Neural progenitor cell (in vitro differentiated cells): ENCODE measurements at regions not wholly inside any gene's neighbourhood (a gene's known extent, or its start where the extent isn't known, plus 50 kb on each side); places are given as distances from the start of the nearest gene placed in this dataset.

Experiments used
- DNase-seq: peaks from one replicate; pipeline ENCODE4 v3.0.0-alpha.2; 2016; ENCODE audit warnings: low spot score
- H2AFZ ChIP-seq: fragments of 200-600 bp; sonication (generic); replicated peaks from 2 replicates; pipeline ENCODE4 v1.6.1; 2016; ENCODE audit warnings: antibody characterized with exemption
- H3F3A ChIP-seq: fragments of 200-600 bp; sonication (generic); 2 replicates; pipeline ENCODE4 v1.6.1; 2016; ENCODE audit warnings: antibody characterized with exemption, low read depth
- H3K27ac ChIP-seq: fragments of 200-600 bp; sonication (generic); 2 replicates; pipeline ENCODE4 v1.5.1; 2016; ENCODE audit warnings: mild to moderate bottlenecking
- H3K27me3 ChIP-seq: fragments of 200-600 bp; sonication (generic); 2 replicates; pipeline ENCODE4 v1.6.1; 2016; ENCODE audit warnings: mild to moderate bottlenecking, moderate library complexity
- H3K36me3 ChIP-seq: fragments of 200-600 bp; sonication (generic); 2 replicates; pipeline ENCODE4 v1.5.1; 2016
- H3K4me1 ChIP-seq: fragments of 200-600 bp; sonication (generic); 2 replicates; pipeline ENCODE4 v1.6.1; 2016; ENCODE audit warnings: mixed run types
- H3K4me2 ChIP-seq: fragments of 200-600 bp; sonication (generic); 2 replicates; pipeline ENCODE4 v1.6.1; 2016
- H3K4me3 ChIP-seq: fragments of 200-600 bp; sonication (generic); 2 replicates; pipeline ENCODE4 v1.5.1; 2016
- H3K79me2 ChIP-seq: fragments of 200-600 bp; sonication (generic); 2 replicates; pipeline ENCODE4 v1.6.1; 2016; ENCODE audit warnings: low read depth
- H3K9ac ChIP-seq: fragments of 200-600 bp; sonication (generic); 2 replicates; pipeline ENCODE4 v1.6.1; 2016
- H3K9me3 ChIP-seq: fragments of 200-600 bp; sonication (generic); 2 replicates; pipeline ENCODE4 v1.5.1; 2016; ENCODE audit warnings: low read depth
- H4K20me1 ChIP-seq: fragments of 200-600 bp; sonication (generic); 2 replicates; pipeline ENCODE4 v1.6.1; 2016; ENCODE audit warnings: low read depth
- H3K27ac Mint-ChIP-seq: 3 replicates; pipeline ENCODE4 v1.8.0; 2021; ENCODE audit warnings: mixed read lengths
- H3K27me3 Mint-ChIP-seq: 2 replicates; pipeline ENCODE4 v1.8.0; 2022; ENCODE audit warnings: low read depth, mild to moderate bottlenecking, inconsistent platforms, moderate library complexity, mixed read lengths; ENCODE audit not compliant: insufficient read depth
- H3K36me3 Mint-ChIP-seq: 3 replicates; pipeline ENCODE4 v1.8.0; 2021; ENCODE audit warnings: mixed read lengths
- H3K4me1 Mint-ChIP-seq: 3 replicates; pipeline ENCODE4 v1.8.0; 2021; ENCODE audit warnings: mixed read lengths
- H3K4me3 Mint-ChIP-seq: 3 replicates; pipeline ENCODE4 v1.8.0; 2021; ENCODE audit warnings: mild to moderate bottlenecking, moderate library complexity, mixed read lengths
- H3K9me3 Mint-ChIP-seq: 3 replicates; pipeline ENCODE4 v1.8.0; 2020; ENCODE audit warnings: mixed read lengths
- CTCF ChIP-seq: fragments of 200-600 bp; sonication (generic); IDR thresholded peaks from 2 replicates; pipeline ENCODE4 v1.5.1; 2017; ENCODE audit warnings: antibody characterized with exemption, mild to moderate bottlenecking
- EZH2 ChIP-seq: fragments of 200-600 bp; sonication (generic); IDR thresholded peaks from 2 replicates; pipeline ENCODE4 v1.6.1; 2017; ENCODE audit warnings: antibody characterized with exemption, mild to moderate bottlenecking, moderate library complexity
- EZH2phosphoT487 ChIP-seq: fragments of 200-600 bp; sonication (generic); IDR thresholded peaks from 2 replicates; pipeline ENCODE4 v1.6.1; 2017; ENCODE audit warnings: antibody characterized with exemption

GRCh38 chr5:97842687-97843086 is 659.6 kb upstream of the RIOK2 start:
- DNase-seq, result no peak
- no peak for TF ChIP-seq CTCF
- no peak for TF ChIP-seq EZH2
- no peak for TF ChIP-seq EZH2phosphoT487
- no peaks in the 10 kb centered on the region for H3F3A ChIP-seq
- no peak overlapping the region for H3K4me2 ChIP-seq
- no peaks in the 10 kb centered on the region for H4K20me1 ChIP-seq
- H3K9me3 Mint-ChIP-seq, result no peaks in the 10 kb centered on the region
- no peaks in the 10 kb centered on the region for H3K79me2 ChIP-seq
- no peak overlapping the region for H3K9ac ChIP-seq
- no peak overlapping the region for H3K4me3 Mint-ChIP-seq
- H3K27ac ChIP-seq, result no peak overlapping the region
- H3K9me3 ChIP-seq, result no peaks in the 10 kb centered on the region
- no peaks in the 10 kb centered on the region for H3K36me3 ChIP-seq
- no peaks in the 10 kb centered on the region for H3K4me1 Mint-ChIP-seq
- H3K27ac Mint-ChIP-seq, result no peak overlapping the region
- no peaks in the 10 kb centered on the region for H3K4me1 ChIP-seq
- H3K4me3 ChIP-seq, result no peak overlapping the region
- no peaks in the 10 kb centered on the region for H3K27me3 Mint-ChIP-seq
- H3K27me3 ChIP-seq, result no peaks in the 10 kb centered on the region
- no peaks in the 10 kb centered on the region for H3K36me3 Mint-ChIP-seq
- no peak overlapping the region for H2AFZ ChIP-seq

DNA sequence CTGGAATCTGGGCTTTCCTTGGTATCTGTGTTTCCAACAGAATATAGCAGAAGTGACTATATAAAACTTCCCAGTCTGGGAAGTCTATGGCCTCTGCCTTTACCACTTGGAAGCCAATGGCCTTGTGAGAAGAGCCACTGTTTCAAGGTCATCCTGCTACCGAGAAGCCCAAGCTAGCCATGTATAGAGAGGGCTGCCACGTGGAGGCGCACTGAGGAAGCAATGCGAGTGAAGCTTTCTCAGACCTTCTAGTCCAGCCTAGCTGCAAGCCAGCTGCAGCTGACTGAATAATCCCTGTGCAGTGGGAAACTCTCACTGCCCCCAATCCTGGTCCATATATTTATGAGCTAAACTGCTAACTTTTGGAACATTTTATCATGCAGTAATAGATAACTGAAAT is 661.8 kb upstream of the RIOK2 start:
- Histone ChIP-seq H3K36me3 (no peaks in the 10 kb centered on the region), H4K20me1 (no peaks in the 10 kb centered on the region), H2AFZ (no peak overlapping the region), H3K4me3 (no peak overlapping the region), H3K4me1 (no peaks in the 10 kb centered on the region), H3K27ac (no peak overlapping the region), H3K4me2 (no peak overlapping the region), H3K27me3 (no peaks in the 10 kb centered on the region), H3F3A (no peaks in the 10 kb centered on the region), H3K79me2 (no peaks in the 10 kb centered on the region), H3K9me3 (no peaks in the 10 kb centered on the region), H3K9ac (no peak overlapping the region)
- Mint-ChIP-seq H3K36me3 (no peaks in the 10 kb centered on the region), H3K9me3 (no peaks in the 10 kb centered on the region), H3K27ac (no peak overlapping the region), H3K27me3 (no peaks in the 10 kb centered on the region), H3K4me1 (no peaks in the 10 kb centered on the region), H3K4me3 (no peak overlapping the region)
- no peak for TF ChIP-seq EZH2
- TF ChIP-seq EZH2phosphoT487, result no peak
- peak; percentile 47 for TF ChIP-seq CTCF
- peak; percentile 43 for DNase-seq

DNA sequence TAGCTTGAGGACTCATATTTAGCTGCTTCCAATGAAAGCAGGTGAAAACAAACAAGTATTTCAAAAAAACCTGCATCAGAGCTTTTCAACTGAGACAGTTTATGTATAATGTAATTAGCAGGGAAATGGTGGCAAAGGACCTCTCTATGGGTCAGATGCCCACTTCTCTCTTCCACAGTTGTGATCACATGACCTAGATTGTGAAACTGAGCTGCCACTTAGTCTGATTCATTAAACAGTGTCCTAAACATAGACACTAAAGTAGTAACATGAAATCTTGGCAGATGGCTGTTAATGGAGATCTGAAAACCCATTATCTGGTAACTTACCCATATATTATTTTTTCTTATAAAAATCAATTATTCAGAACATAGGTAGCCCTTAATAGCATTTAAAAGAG is 663.6 kb upstream of the RIOK2 start:
- DNase-seq, result no peak
- Histone ChIP-seq H3K4me2 (no peak overlapping the region), H3K27ac (no peak overlapping the region), H2AFZ (no peak overlapping the region), H3K4me1 (peaks cover 8% of the 10 kb centered on the region), H4K20me1 (no peaks in the 10 kb centered on the region), H3F3A (no peaks in the 10 kb centered on the region), H3K9ac (no peak overlapping the region), H3K4me3 (no peak overlapping the region), H3K9me3 (no peaks in the 10 kb centered on the region), H3K36me3 (no peaks in the 10 kb centered on the region), H3K27me3 (no peaks in the 10 kb centered on the region), H3K79me2 (no peaks in the 10 kb centered on the region)
- peaks cover 5% of the 10 kb centered on the region for H3K4me1 Mint-ChIP-seq
- H3K27me3 Mint-ChIP-seq, result no peaks in the 10 kb centered on the region
- no peaks in the 10 kb centered on the region for H3K36me3 Mint-ChIP-seq
- TF ChIP-seq EZH2, result no peak
- no peak for TF ChIP-seq CTCF
- TF ChIP-seq EZH2phosphoT487, result no peak
- no peak overlapping the region for H3K27ac Mint-ChIP-seq
- no peaks in the 10 kb centered on the region for H3K9me3 Mint-ChIP-seq
- H3K4me3 Mint-ChIP-seq, result no peak overlapping the region
